Activated CD8-positive, alpha-beta memory T cell treated with anti-CD3 and anti-CD28 coated beads, Interleukin-2, amount 50 U/mL, for 48 hours (primary cell): ENCODE measurements at regions not wholly inside any gene's neighbourhood (a gene's known extent, or its start where the extent isn't known, plus 50 kb on each side); places are given as distances from the start of the nearest gene placed in this dataset.
"Not testable (repeated sequence)": the region's sequence is repeated elsewhere in the genome, so short reads cannot be mapped to it uniquely, and the experiment has no call there.

Experiments used
- DNase-seq: peaks from one replicate; pipeline ENCODE4 v3.0.0-alpha.2; 2020

- no peak for DNase-seq
Observed at GRCh38 chr7:119748251-119748860, 524.6 kb upstream of the KCND2 start.

DNA sequence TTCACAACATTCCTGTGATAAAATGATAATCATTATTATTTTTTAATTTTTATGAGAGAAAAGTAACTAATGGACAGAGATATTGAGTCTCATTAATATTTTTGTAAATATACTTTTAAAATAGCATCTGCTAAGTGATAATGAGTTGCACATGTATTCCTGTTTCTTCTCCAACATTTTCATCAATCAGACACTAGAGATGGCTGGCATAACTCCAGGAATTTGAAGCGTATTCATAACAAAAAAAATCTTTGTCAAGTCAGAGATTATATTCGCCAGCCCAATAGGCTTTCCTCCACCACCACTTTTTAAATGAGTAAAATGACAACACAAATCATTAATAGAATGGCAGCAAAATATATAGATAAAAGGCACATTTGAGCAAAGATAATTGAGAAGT is 524.0 kb upstream of the KCND2 start:
- DNase-seq: no peak

GRCh38 chr7:119756687-119757086 is 516.3 kb upstream of the KCND2 start:
- no peak for DNase-seq

GRCh38 chr7:119758254-119758653 is 514.7 kb upstream of the KCND2 start:
- DNase-seq: no peak

- no peak for DNase-seq
Observed at GRCh38 chr7:119761776-119762175, 511.2 kb upstream of the KCND2 start.

GRCh38 chr7:119782286-119782685 is 490.7 kb upstream of the KCND2 start:
- DNase-seq: no peak

DNA sequence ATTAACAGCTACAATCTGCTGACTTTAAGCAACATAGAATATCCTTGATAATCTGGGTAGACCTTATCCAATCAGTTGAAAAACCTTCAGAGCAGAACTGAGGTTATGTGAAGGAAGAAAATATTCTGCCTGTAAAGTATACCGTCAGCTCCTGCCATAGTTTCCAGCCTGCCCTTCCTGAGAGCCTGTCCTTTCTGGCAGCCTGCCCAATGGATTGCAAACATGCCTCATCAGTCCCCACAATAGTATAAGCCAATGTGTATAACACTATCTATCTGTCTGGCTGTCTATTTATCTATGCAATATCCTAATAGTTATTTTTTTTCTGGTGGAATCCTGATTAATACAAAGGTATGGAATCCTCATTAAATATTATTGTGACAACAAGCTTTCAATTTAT is 489.2 kb upstream of the KCND2 start:
- DNase-seq: no peak

DNA sequence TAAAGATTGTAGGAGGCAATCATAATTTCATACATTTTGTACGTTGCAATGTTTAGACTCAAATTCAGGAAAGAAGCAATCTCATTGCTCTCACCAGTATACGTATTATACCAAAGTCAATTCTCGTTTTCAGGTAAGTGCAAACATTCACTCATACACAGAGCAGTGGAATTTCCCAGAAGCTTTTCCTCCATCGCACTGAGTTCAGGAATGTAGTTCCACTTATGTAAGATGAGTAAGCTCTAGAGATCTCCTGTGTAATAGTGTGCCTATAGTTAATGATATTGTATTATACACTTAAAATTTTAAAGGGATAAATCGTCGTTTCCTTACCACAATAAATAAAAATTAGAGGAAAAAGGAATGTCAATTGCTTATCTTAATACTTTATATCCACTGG is 470.8 kb upstream of the KCND2 start:
- no peak for DNase-seq

- no peak for DNase-seq
Observed at GRCh38 chr7:119825091-119825655, 447.8 kb upstream of the KCND2 start.

DNA sequence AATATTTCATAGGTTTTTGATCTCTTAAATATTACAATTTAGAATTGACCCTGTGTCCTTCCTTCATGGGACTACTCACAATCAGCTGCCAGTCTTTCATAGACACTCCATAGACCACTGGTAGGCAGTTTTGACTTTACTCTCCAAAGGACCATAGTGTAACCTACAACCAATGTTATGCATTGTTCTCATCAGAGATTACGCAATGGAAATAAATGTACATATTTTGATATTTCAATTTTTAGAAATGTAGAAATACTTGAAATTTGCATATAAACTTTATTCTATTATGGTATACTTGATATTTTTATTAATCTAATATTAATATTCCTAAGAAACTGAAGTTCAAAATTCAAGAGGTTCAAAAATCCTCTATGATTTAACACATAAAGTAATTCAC is 446.4 kb upstream of the KCND2 start:
- DNase-seq: no peak

DNA sequence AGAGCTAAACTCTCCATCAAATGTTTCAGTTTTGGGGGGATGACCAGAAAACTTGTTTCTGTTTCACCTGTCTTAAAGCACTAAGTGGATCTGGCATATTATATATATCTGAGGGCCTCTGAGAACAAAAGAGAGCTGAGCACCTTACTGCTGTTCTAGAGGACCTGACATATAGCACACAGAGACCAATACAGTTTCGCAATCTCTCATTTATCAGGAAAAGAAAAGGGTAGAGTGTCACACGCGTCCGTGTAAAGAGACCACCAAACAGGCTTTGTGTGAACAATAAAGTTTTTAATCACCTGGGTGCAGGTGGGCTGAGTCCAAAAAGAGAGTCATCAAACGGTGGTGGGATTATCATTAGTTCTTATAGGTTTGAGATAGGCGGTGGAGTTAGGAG is 434.5 kb upstream of the KCND2 start:
- DNase-seq: no peak

DNA sequence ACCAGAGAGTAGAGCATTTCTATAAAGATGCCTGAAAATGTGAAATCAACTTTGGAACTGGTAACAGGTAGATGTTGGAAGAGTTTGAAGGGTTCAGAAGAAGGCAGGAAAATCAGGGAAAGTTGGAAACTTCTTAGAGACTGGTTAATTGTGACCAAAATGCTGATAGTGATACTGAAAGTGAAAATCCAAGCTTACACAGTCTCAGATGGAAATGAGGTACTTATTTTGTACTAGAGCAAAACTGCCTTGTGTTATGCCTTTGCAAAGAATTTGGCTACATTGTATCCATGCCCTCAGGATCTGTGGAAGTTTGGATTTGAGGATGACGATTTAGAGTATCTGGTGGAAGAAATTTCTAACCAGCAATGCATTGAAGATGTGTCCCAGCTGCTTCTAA is 430.6 kb upstream of the KCND2 start:
- no peak for DNase-seq

GRCh38 chr7:119842786-119843185 is 430.2 kb upstream of the KCND2 start:
- no peak for DNase-seq

GRCh38 chr7:119861385-119861784 is 411.6 kb upstream of the KCND2 start:
- no peak for DNase-seq

- DNase-seq: no peak
Observed at GRCh38 chr7:119868387-119868786, 404.6 kb upstream of the KCND2 start.

- no peak for DNase-seq
Observed at GRCh38 chr7:119879835-119880234, 393.1 kb upstream of the KCND2 start.

GRCh38 chr7:119886007-119886406 is 387.0 kb upstream of the KCND2 start:
- no peak for DNase-seq

DNA sequence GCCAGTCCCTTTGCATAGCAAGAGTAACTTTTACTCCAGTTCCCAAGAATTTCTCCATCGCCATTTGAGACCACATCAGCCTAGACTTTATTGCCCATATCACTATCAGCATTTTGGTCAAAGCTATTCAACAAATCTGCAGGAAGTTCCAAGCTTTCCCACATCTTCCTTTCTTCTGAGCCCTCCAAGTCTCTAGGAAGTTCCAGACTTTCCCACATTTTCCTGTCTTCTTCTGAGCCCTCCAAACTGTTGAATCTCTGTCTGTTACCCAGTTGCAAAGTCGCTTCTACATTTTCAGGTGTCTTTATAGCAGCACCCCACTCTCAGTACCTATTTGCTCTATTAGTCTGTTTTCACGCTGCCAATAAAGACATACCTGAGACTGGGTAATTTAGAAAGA is 386.4 kb upstream of the KCND2 start:
- not testable (repeated sequence) for DNase-seq

GRCh38 chr7:119888251-119888650 is 384.7 kb upstream of the KCND2 start:
- no peak for DNase-seq

GRCh38 chr7:119890631-119891030 is 382.3 kb upstream of the KCND2 start:
- no peak for DNase-seq

DNA sequence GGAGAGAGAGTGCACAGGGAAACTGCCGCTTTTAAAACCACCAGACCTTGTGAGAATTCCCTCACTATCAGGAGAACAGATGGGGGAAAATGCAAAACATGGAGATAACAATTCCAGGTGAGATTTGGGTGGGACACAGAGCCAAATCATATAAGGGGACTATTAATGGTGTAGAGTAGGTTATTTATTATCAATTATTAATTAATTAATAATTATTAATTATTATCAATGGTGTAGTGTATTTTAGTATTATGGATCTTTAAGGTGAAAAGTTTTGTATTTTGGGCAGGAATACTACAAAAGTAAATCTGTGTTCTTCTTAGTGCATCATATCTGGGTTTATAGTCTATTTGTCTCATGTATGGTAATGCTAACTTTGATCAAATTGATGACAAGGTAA is 377.7 kb upstream of the KCND2 start:
- DNase-seq: no peak

DNA sequence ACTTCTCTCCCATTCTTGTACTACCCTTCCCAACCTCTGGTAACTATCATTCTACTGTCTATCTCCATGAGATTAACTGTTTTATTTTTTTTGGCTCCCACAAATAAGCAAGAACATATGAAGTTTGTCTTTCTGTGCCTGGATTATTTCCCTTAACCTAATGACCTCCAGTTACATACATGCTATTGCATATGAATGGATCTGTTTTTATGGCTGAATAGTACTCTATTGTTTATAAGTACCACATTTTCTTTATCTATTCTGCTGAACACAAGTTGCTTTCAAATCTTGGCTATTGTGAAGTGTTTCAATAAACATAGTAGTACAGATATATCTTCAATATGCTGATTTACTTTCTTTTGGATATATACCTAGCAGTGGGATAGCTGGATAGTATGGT is 376.6 kb upstream of the KCND2 start:
- DNase-seq: no peak

- DNase-seq: no peak
Observed at GRCh38 chr7:119900996-119901672, 371.8 kb upstream of the KCND2 start.

DNA sequence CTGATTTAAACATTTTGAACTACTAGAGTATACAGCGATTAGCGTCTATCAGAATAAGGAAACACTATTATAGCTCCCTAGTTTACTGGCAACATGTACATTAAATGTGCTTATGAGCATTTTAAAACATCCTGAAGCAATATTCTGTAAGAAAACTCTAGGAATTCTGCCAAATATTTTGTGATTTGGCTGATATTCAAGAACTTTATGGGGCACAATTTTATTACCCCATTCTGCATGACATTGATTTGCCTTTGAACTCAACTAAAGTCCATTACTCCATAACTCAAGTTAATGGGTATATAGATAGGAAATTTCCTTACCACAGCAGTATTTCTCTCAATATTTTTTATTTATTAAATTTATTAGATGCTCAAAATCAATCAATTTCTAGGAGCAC is 369.9 kb upstream of the KCND2 start:
- no peak for DNase-seq

DNA sequence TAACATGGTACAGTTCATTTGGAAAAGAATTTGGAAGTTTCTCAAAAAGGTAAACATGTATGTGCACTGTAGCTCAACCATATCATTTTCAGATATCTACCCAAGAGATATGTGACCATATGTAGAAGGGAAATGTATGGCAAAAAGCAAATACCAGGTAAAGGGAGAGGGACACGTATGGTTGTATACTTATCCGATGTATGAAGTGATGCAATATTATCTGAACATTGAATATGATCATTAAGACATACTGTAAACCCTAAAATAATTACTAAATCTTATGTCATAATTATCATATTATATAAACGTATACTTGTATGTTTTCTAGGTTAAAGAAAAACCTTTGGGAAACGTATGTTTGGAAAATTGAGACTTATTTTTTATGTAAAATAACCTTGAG is 367.5 kb upstream of the KCND2 start:
- no peak for DNase-seq
